ENCODE measurements at regions not wholly inside any gene's neighbourhood (a gene's known extent, or its start where the extent isn't known, plus 50 kb on each side); places are given as distances from the start of the nearest gene placed in this dataset.

DNA sequence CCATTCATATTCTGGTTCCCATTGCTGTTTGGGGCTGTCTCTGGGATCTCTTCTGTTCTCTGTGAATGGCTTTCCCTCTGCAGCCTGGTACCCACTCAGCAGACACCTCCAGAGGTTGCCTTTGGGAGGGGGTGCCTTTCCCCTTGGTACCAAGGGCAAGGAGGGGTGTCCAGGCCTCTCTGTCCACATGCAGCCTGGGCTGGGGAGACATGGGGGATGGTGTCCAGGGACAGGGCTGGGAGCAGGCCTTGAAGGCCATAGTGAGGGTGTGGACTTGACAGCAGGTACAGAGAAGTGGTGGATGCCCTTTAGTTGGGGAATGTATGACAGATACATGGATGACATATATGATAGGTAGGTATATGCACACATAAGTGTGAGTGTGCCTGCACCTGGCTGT lies 83.7 kb downstream of the PLXNA1 start:
- no peak overlapping the region for H3K27ac ChIP-seq (ENCODE audit: low read depth in 2 of 2, low read length in 2 of 2)
- intact Hi-C loops (cut with DNase I), result no loop called here
- no peaks in the 10 kb centered on the region for H3K27me3 ChIP-seq (ENCODE audit: control insufficient read depth, insufficient read depth, low read length)
- no peak overlapping the region for H3K9ac ChIP-seq (ENCODE audit: low read length in 3 of 3)
- TF ChIP-seq, protein P1, sequence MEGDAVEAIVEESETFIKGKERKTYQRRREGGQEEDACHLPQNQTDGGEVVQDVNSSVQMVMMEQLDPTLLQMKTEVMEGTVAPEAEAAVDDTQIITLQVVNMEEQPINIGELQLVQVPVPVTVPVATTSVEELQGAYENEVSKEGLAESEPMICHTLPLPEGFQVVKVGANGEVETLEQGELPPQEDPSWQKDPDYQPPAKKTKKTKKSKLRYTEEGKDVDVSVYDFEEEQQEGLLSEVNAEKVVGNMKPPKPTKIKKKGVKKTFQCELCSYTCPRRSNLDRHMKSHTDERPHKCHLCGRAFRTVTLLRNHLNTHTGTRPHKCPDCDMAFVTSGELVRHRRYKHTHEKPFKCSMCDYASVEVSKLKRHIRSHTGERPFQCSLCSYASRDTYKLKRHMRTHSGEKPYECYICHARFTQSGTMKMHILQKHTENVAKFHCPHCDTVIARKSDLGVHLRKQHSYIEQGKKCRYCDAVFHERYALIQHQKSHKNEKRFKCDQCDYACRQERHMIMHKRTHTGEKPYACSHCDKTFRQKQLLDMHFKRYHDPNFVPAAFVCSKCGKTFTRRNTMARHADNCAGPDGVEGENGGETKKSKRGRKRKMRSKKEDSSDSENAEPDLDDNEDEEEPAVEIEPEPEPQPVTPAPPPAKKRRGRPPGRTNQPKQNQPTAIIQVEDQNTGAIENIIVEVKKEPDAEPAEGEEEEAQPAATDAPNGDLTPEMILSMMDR (IDR thresholded peaks at IDR 0.05; ENCODE audit: borderline replicate concordance, extremely low read depth, insufficient read depth), result no peak
- DNase-seq (peak in 1 of 5 donors; percentile 28), FAIRE-seq (no peak)
- H3K4me3 ChIP-seq (ENCODE audit: low read length in 3 of 3), result no peak overlapping the region
- H3K4me1 ChIP-seq (ENCODE audit: control insufficient read depth in 2 of 3, insufficient read depth in 2 of 3, low read depth in 1 of 3, low read length in 3 of 3), result no peaks in the 10 kb centered on the region
- no peaks in the 10 kb centered on the region for H3K36me3 ChIP-seq (ENCODE audit: control insufficient read depth in 2 of 3, insufficient read depth in 3 of 3, low read length in 3 of 3)
- H3K9me3 ChIP-seq (ENCODE audit: control insufficient read depth in 2 of 3, insufficient read depth in 1 of 3, low read length in 3 of 3), result no peaks in the 10 kb centered on the region

DNA sequence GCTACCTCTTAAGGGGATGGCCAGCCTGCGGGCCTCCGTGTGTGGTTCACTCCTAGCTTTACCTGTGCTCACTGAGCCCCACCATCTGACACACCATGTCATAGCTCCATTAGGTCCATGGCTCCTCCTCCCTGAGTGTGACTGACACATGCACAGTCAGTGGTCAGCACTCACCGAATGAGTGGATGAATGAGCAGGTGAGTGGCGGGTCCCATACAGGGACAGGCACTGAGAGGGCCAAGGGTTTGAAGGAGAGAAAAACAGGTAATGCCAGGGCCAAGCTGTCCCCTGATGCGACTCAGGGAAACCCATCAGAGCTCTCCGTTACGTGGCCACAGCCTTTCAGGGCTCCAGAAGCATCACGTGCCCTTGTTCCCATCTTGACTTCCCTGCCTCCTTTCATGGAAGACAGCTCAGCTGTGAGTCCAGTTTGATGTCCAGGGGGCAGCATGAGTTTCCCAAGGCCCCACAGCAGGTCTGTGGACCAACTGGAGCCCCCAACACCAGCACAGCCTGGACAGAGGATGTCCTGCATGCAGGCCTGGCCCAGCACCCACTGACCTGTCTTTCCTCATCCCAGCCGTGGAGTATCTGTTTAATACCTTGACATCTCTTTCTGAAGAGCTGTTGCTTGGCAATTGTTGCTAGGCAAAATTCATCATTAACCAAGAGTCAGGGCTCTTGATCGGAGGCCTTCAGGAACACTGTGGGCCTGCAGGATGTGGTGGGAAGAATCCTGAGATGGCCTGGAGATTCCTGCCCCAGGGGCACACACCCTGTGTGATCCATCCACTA lies 84.4 kb downstream of the PLXNA1 start:
- TF ChIP-seq, protein P1 (IDR thresholded peaks at IDR 0.05; ENCODE audit: borderline replicate concordance, extremely low read depth, insufficient read depth), result no peak
- Histone ChIP-seq H3K4me3 (ENCODE audit: low read length in 3 of 3) (no peak overlapping the region), H3K27ac (ENCODE audit: low read depth in 2 of 2, low read length in 2 of 2) (no peak overlapping the region), H3K27me3 (ENCODE audit: control insufficient read depth, insufficient read depth, low read length) (no peaks in the 10 kb centered on the region), H3K4me1 (ENCODE audit: control insufficient read depth in 2 of 3, insufficient read depth in 2 of 3, low read depth in 1 of 3, low read length in 3 of 3) (no peaks in the 10 kb centered on the region), H3K9me3 (ENCODE audit: control insufficient read depth in 2 of 3, insufficient read depth in 1 of 3, low read length in 3 of 3) (no peaks in the 10 kb centered on the region), H3K36me3 (ENCODE audit: control insufficient read depth in 2 of 3, insufficient read depth in 3 of 3, low read length in 3 of 3) (no peaks in the 10 kb centered on the region), H3K9ac (ENCODE audit: low read length in 3 of 3) (no peak overlapping the region)
- FAIRE-seq (no peak), DNase-seq (peak in 1 of 5 donors; percentile 39)
- intact Hi-C loops (cut with DNase I), result no loop called here

DNA sequence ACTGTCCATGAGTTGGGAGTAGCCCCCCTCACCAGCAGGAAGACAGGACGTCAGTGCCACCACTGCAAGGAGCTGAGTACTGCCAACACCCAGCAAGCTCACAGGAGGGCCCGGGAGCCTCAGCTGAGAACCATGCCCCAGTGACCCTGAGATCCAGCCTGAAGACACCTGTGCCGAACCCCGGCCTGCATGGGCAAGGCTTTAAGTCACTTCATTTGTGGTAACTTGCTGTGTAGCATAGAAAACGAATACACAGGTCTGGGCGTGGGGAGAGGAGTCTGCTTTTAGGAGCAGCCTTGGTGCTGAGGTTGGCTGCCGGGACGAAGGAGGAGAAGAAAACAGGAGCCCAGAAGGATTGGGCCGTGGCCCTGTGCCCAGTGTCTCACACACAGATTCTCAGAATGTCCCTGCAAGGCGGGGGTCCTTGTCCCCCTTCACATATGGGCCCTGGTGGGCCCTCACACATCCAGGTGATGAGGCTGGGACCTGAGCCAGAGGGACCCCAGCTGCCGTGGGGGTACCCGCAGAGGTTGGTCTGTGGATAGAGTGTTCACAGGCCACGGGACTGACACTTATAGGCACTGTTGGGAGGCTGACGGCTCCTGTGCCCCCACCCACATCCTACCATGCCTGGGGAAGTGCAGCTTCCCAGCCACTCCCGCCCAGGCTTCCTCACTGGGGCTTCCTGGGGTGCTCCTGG lies 85.3 kb downstream of the PLXNA1 start:
- no peak overlapping the region for H3K4me3 ChIP-seq (ENCODE audit: low read length in 3 of 3)
- intact Hi-C loops (cut with DNase I), result no loop called here
- H3K27ac ChIP-seq (ENCODE audit: low read depth in 2 of 2, low read length in 2 of 2), result no peak overlapping the region
- TF ChIP-seq, protein P1 (IDR thresholded peaks at IDR 0.05; ENCODE audit: borderline replicate concordance, extremely low read depth, insufficient read depth), result no peak
- H3K36me3 ChIP-seq (ENCODE audit: control insufficient read depth in 2 of 3, insufficient read depth in 3 of 3, low read length in 3 of 3), result no peaks in the 10 kb centered on the region
- no peaks in the 10 kb centered on the region for H3K4me1 ChIP-seq (ENCODE audit: control insufficient read depth in 2 of 3, insufficient read depth in 2 of 3, low read depth in 1 of 3, low read length in 3 of 3)
- DNase-seq (peak in 1 of 5 donors; percentile 46), FAIRE-seq (no peak)
- no peak overlapping the region for H3K9ac ChIP-seq (ENCODE audit: low read length in 3 of 3)
- H3K9me3 ChIP-seq (ENCODE audit: control insufficient read depth in 2 of 3, insufficient read depth in 1 of 3, low read length in 3 of 3), result no peaks in the 10 kb centered on the region
- no peaks in the 10 kb centered on the region for H3K27me3 ChIP-seq (ENCODE audit: control insufficient read depth, insufficient read depth, low read length)

All from kidney (tissue), 13 donors.